ENCODE measurements at regions not wholly inside any gene's neighbourhood (a gene's known extent, or its start where the extent isn't known, plus 50 kb on each side); places are given as distances from the start of the nearest gene placed in this dataset.

DNA sequence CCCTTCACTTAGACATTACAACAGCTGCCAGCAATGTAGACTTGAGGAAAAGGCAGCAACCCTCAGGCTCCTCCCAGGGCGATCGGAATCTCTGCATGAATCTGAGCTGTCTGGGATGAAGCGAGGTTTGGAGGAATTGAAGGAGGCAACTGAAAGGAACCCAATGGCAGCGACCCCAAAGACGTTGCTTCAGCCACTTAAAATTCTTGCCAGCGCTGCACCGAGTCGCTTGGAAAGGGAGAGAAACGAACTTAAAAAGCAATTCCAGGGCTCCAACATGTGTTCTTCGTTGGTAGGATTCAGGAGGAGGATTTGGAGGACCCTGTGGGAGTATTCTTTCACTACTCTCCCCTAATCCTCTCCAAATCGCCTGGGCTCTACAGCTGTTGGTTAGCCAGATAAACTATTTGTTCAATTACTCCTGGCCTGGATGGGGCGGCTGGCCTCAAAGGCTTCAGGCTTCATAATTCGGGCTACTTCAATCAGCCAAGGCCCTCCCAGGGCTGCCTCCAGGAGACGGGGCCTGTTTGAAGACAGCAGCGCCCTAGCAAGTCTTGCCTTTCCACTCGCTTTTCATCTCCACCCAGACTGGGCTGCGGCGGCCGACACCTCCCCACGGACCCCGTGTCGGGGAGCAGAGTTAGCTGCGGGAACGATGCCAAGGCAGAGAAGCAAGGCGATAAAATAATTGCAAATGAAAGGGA lies 72.4 kb upstream of the TMEM45B start:
- no peak overlapping the region for H2BK120ac ChIP-seq (ENCODE audit: low read depth, low read length, poor library complexity, severe bottlenecking)
- no peak overlapping the region for H3K23ac ChIP-seq (ENCODE audit: insufficient read length, low read depth, low read length)
- H3K9me3 Mint-ChIP-seq = no peaks in the 10 kb centered on the region; a peak in 1 of 5 replicates
- no peak overlapping the region for H3K18ac ChIP-seq (ENCODE audit: insufficient read length, low read depth, low read length)
- H2BK20ac ChIP-seq (ENCODE audit: low read depth, low read length, poor library complexity, severe bottlenecking) = no peak overlapping the region
- no peak overlapping the region for H2BK15ac ChIP-seq (ENCODE audit: low read depth, low read length)
- H3K9ac ChIP-seq (ENCODE audit: extremely low read depth, insufficient read length, low read length) = no peak overlapping the region
- no peak overlapping the region for H3K4me3 Mint-ChIP-seq
- H3K79me1 ChIP-seq (ENCODE audit: insufficient read depth, low read depth, low read length, poor library complexity, severe bottlenecking) = no peaks in the 10 kb centered on the region
- H3K27ac ChIP-seq (ENCODE audit: insufficient read length, low read depth, low read length) = no peak overlapping the region
- H3K23me2 ChIP-seq (ENCODE audit: insufficient read length, low read depth, low read length, poor library complexity, severe bottlenecking) = no peaks in the 10 kb centered on the region
- no peaks in the 10 kb centered on the region for H3K27me3 ChIP-seq (ENCODE audit: insufficient read depth, low read length)
- H3K27ac Mint-ChIP-seq = peak overlapping the region in 1 of 3 experiments; percentile 19; a peak in 1 of 7 replicates
- H3K4me1 Mint-ChIP-seq = peaks cover 4% of the 10 kb centered on the region in 2 experiments; a peak in 3 of 4 replicates
- no peak overlapping the region for H4K8ac ChIP-seq (replicated peaks; ENCODE audit: insufficient read length, low read depth, low read length)
- no peaks in the 10 kb centered on the region for H3K79me2 ChIP-seq (ENCODE audit: insufficient read depth, low read length)
- no peak overlapping the region; the same call in 1 of the 2 replicates for H3K14ac ChIP-seq (ENCODE audit: insufficient read depth, low read length)
- H3K36me3 Mint-ChIP-seq (ENCODE audit: insufficient read depth in 1 of 3, low read depth in 3 of 3) = no peaks in the 10 kb centered on the region
- H3T11ph ChIP-seq (ENCODE audit: low read length) = no peak overlapping the region
- no peak overlapping the region for H4K5ac ChIP-seq (ENCODE audit: insufficient read length, low read depth, low read length)
- peaks cover 7% of the 10 kb centered on the region for H3K27me3 Mint-ChIP-seq (ENCODE audit: low read depth)
- no peaks in the 10 kb centered on the region for H3K4me1 ChIP-seq (ENCODE audit: insufficient read depth, low read length)
- H3K9me3 ChIP-seq (ENCODE audit: control insufficient read depth, low read depth, low read length) = no peaks in the 10 kb centered on the region
- H2AK5ac ChIP-seq (ENCODE audit: insufficient read length, low read length) = no peak overlapping the region
- H2AFZ ChIP-seq (ENCODE audit: low read length) = peak overlapping the region; percentile 42
- no peak overlapping the region for H3K4me2 ChIP-seq (ENCODE audit: insufficient read depth, insufficient read length, low read length)
- H4K20me1 ChIP-seq (ENCODE audit: control insufficient read depth, insufficient read depth, insufficient read length) = no peaks in the 10 kb centered on the region
- H3K4ac ChIP-seq (ENCODE audit: low read depth, low read length) = no peak overlapping the region
- TF ChIP-seq CTCF (conservative IDR thresholded peaks at IDR 0.05) = no peak
- no peak overlapping the region for H2BK5ac ChIP-seq (ENCODE audit: insufficient read length, low read length)
- no peak overlapping the region for H3K56ac ChIP-seq (ENCODE audit: insufficient read length, low read depth, low read length)
- H4K91ac ChIP-seq (ENCODE audit: insufficient read length, low read depth, low read length) = no peak overlapping the region
- no peak overlapping the region for H2BK12ac ChIP-seq (ENCODE audit: insufficient read length, low read depth, low read length)
- no peak for DNase-seq
- WGBS (ENCODE audit: extremely low coverage, insufficient read length, low lambda C conversion rate) = no CpG with 5 or more reads among the region's 25 CpGs
